ENCODE measurements at regions not wholly inside any gene's neighbourhood (a gene's known extent, or its start where the extent isn't known, plus 50 kb on each side); places are given as distances from the start of the nearest gene placed in this dataset.
"Not testable (repeated sequence)": the region's sequence is repeated elsewhere in the genome, so short reads cannot be mapped to it uniquely, and the experiment has no call there.

- POLR2A ChIA-PET = interaction anchor here (0.6 to 9.1 kb wide), 47 partner anchors 8 to 1817 kb away, joined by 3 to 334 read pairs (median 7); a partner anchor contains a TSS
- no peak for DNase-seq
These were observed 102.9 kb downstream of the OR2B2 start for GRCh38 chr6:27809067-27809938.

DNA sequence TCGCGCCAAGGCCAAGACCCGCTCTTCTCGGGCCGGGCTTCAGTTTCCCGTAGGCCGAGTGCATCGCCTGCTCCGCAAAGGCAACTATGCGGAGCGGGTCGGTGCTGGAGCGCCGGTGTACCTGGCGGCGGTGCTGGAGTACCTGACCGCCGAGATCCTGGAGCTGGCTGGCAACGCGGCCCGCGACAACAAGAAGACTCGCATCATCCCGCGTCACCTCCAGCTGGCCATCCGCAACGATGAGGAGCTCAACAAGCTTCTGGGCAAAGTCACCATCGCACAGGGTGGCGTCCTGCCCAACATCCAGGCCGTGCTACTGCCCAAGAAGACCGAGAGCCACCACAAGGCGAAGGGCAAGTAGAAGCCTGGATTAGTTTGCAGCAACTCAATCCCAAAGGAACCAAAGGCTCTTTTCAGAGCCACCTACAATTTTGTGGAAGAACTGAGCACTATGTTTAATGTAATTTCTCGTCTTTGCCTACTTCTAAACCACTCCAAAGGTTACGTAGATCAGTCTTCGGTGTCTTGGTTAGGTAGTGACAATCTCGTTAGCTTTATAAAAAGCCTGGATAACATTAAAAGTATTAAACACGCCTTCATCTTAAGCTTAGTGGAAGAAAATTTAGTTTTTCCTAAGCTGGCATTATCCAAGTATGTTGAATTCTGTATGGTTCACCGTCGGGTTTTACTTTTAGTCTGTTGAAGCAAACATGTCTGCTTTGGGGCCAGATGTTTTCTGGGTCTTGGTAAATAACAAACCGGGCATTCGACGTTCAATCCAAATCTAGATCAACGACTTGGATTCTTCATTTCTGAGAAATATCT lies 103.7 kb downstream of the OR2B2 start:
- Mint-ChIP-seq H3K4me1 (peaks cover 44% of the 10 kb centered on the region), H3K27ac (peak overlapping the region; percentile 98), H3K4me3 (peak overlapping the region; percentile 96), H3K36me3 (ENCODE audit: low read depth) (peaks cover 13% of the 10 kb centered on the region)
- POLR2A ChIA-PET = interaction anchor here (0.6 to 9.1 kb wide), 38 partner anchors 10 to 1787 kb away, joined by 3 to 334 read pairs (median 7); partner anchors contain the start of genes TRIM27 and ZNF184
- H3K27me3 Mint-ChIP-seq; DNase-seq; ATAC-seq (ENCODE audit: low read depth); H3K9me3 Mint-ChIP-seq: not testable (repeated sequence)
- intact Hi-C loops (cut with micrococcal nuclease) = loop anchor here (1.0 to 10.0 kb wide), 3 partner anchors 676 to 1776 kb away; a partner anchor contains a TSS
- CTCF ChIA-PET = interaction anchor here (1.1 to 4.0 kb wide), 7 partner anchors 12 to 1786 kb away, joined by 3 to 27 read pairs (median 13); a partner anchor contains a TSS

More at GRCh38 chr6:27809067-27809938, 102.9 kb downstream of the OR2B2 start:
- intact Hi-C loops (cut with micrococcal nuclease) = loop anchor here (5.0 to 10.0 kb wide), 2 partner anchors 1495 to 1777 kb away; a partner anchor contains a TSS
- peak overlapping the region; percentile 96 for H3K4me3 Mint-ChIP-seq
- no peak for TF ChIP-seq CTCF (IDR thresholded peaks at IDR 0.05)
- CTCF ChIA-PET = interaction anchor here (0.9 to 4.0 kb wide), 11 partner anchors 12 to 1787 kb away, joined by 3 to 27 read pairs (median 4); a partner anchor contains a TSS
- peak overlapping the region; percentile 98 for H3K27ac Mint-ChIP-seq
- H3K4me1 Mint-ChIP-seq = peaks cover 51% of the 10 kb centered on the region
- peaks cover 13% of the 10 kb centered on the region for H3K36me3 Mint-ChIP-seq (ENCODE audit: low read depth)
- H3K9me3 Mint-ChIP-seq = peaks cover 9% of the 10 kb centered on the region
- no peaks in the 10 kb centered on the region for H3K27me3 Mint-ChIP-seq
- ATAC-seq (ENCODE audit: low read depth) = no peak

- POLR2A ChIA-PET = interaction anchor here (0.6 to 9.1 kb wide), 44 partner anchors 10 to 1786 kb away, joined by 3 to 334 read pairs (median 6); partner anchors contain the start of genes TRIM27 and ZNF184
- intact Hi-C loops (cut with micrococcal nuclease) = loop anchor here (1.0 to 10.0 kb wide), 3 partner anchors 675 to 1775 kb away; a partner anchor contains a TSS
- H3K27me3 Mint-ChIP-seq, H3K9me3 Mint-ChIP-seq: not testable (repeated sequence)
- peak overlapping the region; percentile 96 for H3K4me3 Mint-ChIP-seq
- peak overlapping the region; percentile 98 for H3K27ac Mint-ChIP-seq
- CTCF ChIA-PET = interaction anchor here (1.4 to 3.9 kb wide), 4 partner anchors 11 to 88 kb away, joined by 6 to 26 read pairs (median 15); a partner anchor contains a TSS
- peaks cover 44% of the 10 kb centered on the region for H3K4me1 Mint-ChIP-seq
- ATAC-seq (ENCODE audit: low read depth) = peak; percentile 75
- H3K36me3 Mint-ChIP-seq (ENCODE audit: low read depth) = peaks cover 13% of the 10 kb centered on the region
- DNase-seq = peak; percentile 61
These were observed 104.6 kb downstream of the OR2B2 start for GRCh38 chr6:27807441-27808241.

DNA sequence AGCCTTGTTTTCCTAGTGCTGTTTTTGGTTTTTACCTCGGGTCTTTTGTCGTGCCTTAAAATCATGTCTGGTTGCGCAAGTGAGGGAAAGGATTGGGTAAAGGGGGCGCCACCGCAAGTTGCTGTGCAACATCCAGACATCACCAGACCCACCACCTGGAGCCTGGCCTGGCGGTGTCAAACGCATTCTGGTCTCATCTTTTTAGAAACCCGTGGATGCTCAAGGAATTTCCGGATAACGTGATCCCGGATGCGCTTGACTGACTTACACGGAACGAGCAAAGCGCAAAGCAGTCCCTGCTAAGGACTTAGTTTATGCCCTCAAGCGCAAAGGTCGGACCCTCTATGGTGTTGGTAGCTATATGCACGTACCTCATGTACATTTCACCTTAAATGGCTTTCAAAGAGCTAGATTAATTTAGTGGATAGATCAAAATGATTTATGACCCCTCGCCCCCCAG lies 105.2 kb downstream of the OR2B2 start:
- DNase-seq (no peak), ATAC-seq (ENCODE audit: low read depth) (no peak)
- Mint-ChIP-seq H3K9me3 (peaks cover 9% of the 10 kb centered on the region), H3K36me3 (ENCODE audit: low read depth) (peaks cover 13% of the 10 kb centered on the region), H3K27ac (peak overlapping the region; percentile 98), H3K4me1 (peaks cover 44% of the 10 kb centered on the region), H3K27me3 (no peaks in the 10 kb centered on the region), H3K4me3 (peak overlapping the region; percentile 96)
- ChIA-PET POLR2A (interaction anchor here (0.6 to 9.1 kb wide), 40 partner anchors 9 to 1929 kb away, joined by 3 to 334 read pairs (median 6); partner anchors contain the start of genes TRIM27 and ZNF184), CTCF (interaction anchor here (1.4 to 3.9 kb wide), 4 partner anchors 11 to 88 kb away, joined by 6 to 26 read pairs (median 15); a partner anchor contains a TSS)
- TF ChIP-seq CTCF (IDR thresholded peaks at IDR 0.05) = no peak
- intact Hi-C loops (cut with micrococcal nuclease) = loop anchor here (5.0 to 10.0 kb wide), 2 partner anchors 1492 to 1775 kb away; a partner anchor contains a TSS

GRCh38 chr6:27805347-27805746 lies 106.8 kb downstream of the OR2B2 start:
- ChIA-PET POLR2A (interaction anchor here (0.9 to 7.4 kb wide), 2 partner anchors 63 to 89 kb away, joined by 3 to 251 read pairs; a partner anchor contains a TSS), CTCF (interaction anchor here (3.4 kb wide), 1 partner anchor 9 kb away, joined by 26 read pairs; no protein-coding TSS in a partner anchor)
- no peak for TF ChIP-seq CTCF (IDR thresholded peaks at IDR 0.05)
- peaks cover 9% of the 10 kb centered on the region for H3K9me3 Mint-ChIP-seq
- no peak overlapping the region for H3K27ac Mint-ChIP-seq
- intact Hi-C loops (cut with micrococcal nuclease) = loop anchor here (5.0 to 10.0 kb wide), 2 partner anchors 1491 to 1773 kb away; a partner anchor contains a TSS
- DNase-seq (no peak), ATAC-seq (ENCODE audit: low read depth) (no peak)
- no peaks in the 10 kb centered on the region for H3K27me3 Mint-ChIP-seq
- H3K4me3 Mint-ChIP-seq = no peak overlapping the region
- H3K36me3 Mint-ChIP-seq (ENCODE audit: low read depth) = peaks cover 12% of the 10 kb centered on the region
- H3K4me1 Mint-ChIP-seq = peaks cover 31% of the 10 kb centered on the region
